DOHH2 (cell line): ENCODE measurements at regions not wholly inside any gene's neighbourhood (a gene's known extent, or its start where the extent isn't known, plus 50 kb on each side); places are given as distances from the start of the nearest gene placed in this dataset.

ENCODE experiments used
- H3F3A ChIP-seq: fragments of 200-600 bp; sonication (generic), shearing (Covaris generic); 2 replicates; pipeline ENCODE4 v1.6.0; 2016; ENCODE audit warnings: antibody characterized with exemption, mild to moderate bottlenecking; ENCODE audit not compliant: control insufficient read depth, insufficient read depth
- H3K27ac ChIP-seq: fragments of 200-600 bp; sonication (generic); 2 replicates; pipeline ENCODE4 v1.5.1; 2014; ENCODE audit warnings: low read depth, mild to moderate bottlenecking, low read length, moderate library complexity
- H3K27me3 ChIP-seq: fragments of 200-600 bp; sonication (generic); 2 replicates; pipeline ENCODE4 v1.6.1; 2014; ENCODE audit warnings: mild to moderate bottlenecking, low read length, mixed read lengths; ENCODE audit not compliant: control insufficient read depth
- H3K36me3 ChIP-seq: fragments of 200-600 bp; sonication (generic); 2 replicates; pipeline ENCODE4 v1.6.1; 2014; ENCODE audit warnings: mild to moderate bottlenecking, low read length, moderate library complexity, mixed read lengths; ENCODE audit not compliant: control insufficient read depth
- H3K4me1 ChIP-seq: fragments of 200-600 bp; sonication (generic); 2 replicates; pipeline ENCODE4 v1.6.1; 2014; ENCODE audit warnings: mild to moderate bottlenecking, low read length, mixed read lengths; ENCODE audit not compliant: control insufficient read depth
- H3K4me2 ChIP-seq: fragments of 200-600 bp; sonication (generic); 2 replicates; pipeline ENCODE4 v1.6.0; 2014; ENCODE audit warnings: mild to moderate bottlenecking, low read length, moderate library complexity
- H3K4me3 ChIP-seq: fragments of 200-600 bp; sonication (generic); 2 replicates; pipeline ENCODE4 v1.5.1; 2014; ENCODE audit warnings: mild to moderate bottlenecking, low read length, mixed read lengths
- H3K79me2 ChIP-seq: fragments of 200-600 bp; sonication (generic); 2 replicates; pipeline ENCODE4 v1.6.1; 2014; ENCODE audit warnings: mild to moderate bottlenecking, low read length, mixed read lengths; ENCODE audit not compliant: control insufficient read depth
- H3K9me2 ChIP-seq: fragments of 200-600 bp; sonication (generic); replicated peaks from 2 replicates; pipeline ENCODE4 v1.6.1; 2014; ENCODE audit warnings: mild to moderate bottlenecking, low read length, mixed read lengths; ENCODE audit not compliant: control insufficient read depth
- H3K9me3 ChIP-seq: fragments of 200-600 bp; sonication (generic); 2 replicates; pipeline ENCODE4 v1.6.1; 2014; ENCODE audit warnings: antibody characterized with exemption, low read length, mixed read lengths; ENCODE audit not compliant: control insufficient read depth, insufficient read depth
- H4K20me1 ChIP-seq: fragments of 200-600 bp; sonication (generic); 2 replicates; pipeline ENCODE4 v1.6.0; 2014; ENCODE audit warnings: low read depth, mild to moderate bottlenecking, antibody characterized with exemption, low read length, moderate library complexity; ENCODE audit not compliant: control insufficient read depth, insufficient read depth
- EZH2phosphoT487 ChIP-seq: fragments of 200-600 bp; sonication (generic); IDR thresholded peaks from 2 replicates; pipeline ENCODE4 v1.6.1; 2017; ENCODE audit warnings: borderline replicate concordance, mild to moderate bottlenecking, antibody characterized with exemption, low read length, moderate library complexity, mixed read lengths
- TF ChIP-seq, protein P1 (sequence below): fragments of 200-600 bp; sonication (generic); IDR thresholded peaks from one replicate; pipeline ENCODE4 v1.5.1; 2014; ENCODE audit warnings: antibody characterized with exemption, mild to moderate bottlenecking, low read depth, low read length; ENCODE audit not compliant: poor library complexity, severe bottlenecking

DNA sequence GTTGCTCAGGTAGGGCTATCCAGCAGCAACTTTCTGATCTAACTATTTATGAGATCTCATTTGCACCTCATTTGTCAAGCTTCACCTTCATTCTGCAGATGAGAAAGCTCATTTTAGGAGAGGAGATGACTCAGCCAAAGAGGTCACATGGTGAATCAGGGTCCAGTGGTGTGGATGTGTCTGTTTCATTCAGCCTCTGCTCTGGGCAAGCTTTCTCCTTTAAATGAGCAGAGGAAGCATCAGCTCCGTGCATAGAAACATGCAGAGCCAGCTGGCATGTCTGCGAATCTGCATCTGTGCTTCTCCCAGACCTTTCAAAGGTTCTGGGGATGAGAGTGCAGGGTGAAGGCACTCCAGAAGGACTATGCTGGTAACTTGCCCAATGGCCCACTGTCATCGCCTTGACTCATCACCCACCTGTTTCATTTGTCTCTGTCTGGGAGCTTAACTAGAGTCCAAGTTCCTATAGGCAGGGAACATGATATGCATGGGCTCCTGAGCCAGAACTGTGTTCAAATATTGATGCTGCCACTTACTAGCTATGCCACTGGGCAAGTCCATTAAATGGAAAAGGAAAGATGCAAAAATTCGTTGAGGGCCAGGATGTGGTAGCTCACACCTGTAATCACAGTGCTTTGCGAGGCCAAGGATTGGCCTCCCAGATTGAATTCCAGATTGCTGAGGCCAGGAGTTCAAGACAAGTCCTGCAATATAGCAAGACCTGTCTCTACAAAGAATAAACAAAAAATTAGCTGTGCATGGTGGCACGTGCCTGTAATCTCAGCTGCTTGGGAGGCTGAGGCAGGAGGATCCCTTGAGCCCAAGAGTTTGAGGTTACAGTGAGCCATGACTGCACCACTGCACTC is 67.1 kb upstream of the NLK start:
- Histone ChIP-seq H3K9me3 (no peaks in the 10 kb centered on the region), H3K9me2 (no peaks in the 10 kb centered on the region), H3K4me2 (no peak overlapping the region), H3K79me2 (no peaks in the 10 kb centered on the region), H3K4me1 (no peaks in the 10 kb centered on the region), H3K4me3 (no peak overlapping the region), H4K20me1 (no peaks in the 10 kb centered on the region), H3K36me3 (no peaks in the 10 kb centered on the region), H3K27ac (no peak overlapping the region), H3F3A (no peaks in the 10 kb centered on the region), H3K27me3 (no peaks in the 10 kb centered on the region)
- TF ChIP-seq, protein P1, sequence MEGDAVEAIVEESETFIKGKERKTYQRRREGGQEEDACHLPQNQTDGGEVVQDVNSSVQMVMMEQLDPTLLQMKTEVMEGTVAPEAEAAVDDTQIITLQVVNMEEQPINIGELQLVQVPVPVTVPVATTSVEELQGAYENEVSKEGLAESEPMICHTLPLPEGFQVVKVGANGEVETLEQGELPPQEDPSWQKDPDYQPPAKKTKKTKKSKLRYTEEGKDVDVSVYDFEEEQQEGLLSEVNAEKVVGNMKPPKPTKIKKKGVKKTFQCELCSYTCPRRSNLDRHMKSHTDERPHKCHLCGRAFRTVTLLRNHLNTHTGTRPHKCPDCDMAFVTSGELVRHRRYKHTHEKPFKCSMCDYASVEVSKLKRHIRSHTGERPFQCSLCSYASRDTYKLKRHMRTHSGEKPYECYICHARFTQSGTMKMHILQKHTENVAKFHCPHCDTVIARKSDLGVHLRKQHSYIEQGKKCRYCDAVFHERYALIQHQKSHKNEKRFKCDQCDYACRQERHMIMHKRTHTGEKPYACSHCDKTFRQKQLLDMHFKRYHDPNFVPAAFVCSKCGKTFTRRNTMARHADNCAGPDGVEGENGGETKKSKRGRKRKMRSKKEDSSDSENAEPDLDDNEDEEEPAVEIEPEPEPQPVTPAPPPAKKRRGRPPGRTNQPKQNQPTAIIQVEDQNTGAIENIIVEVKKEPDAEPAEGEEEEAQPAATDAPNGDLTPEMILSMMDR = no peak
- TF ChIP-seq EZH2phosphoT487 = no peak

DNA sequence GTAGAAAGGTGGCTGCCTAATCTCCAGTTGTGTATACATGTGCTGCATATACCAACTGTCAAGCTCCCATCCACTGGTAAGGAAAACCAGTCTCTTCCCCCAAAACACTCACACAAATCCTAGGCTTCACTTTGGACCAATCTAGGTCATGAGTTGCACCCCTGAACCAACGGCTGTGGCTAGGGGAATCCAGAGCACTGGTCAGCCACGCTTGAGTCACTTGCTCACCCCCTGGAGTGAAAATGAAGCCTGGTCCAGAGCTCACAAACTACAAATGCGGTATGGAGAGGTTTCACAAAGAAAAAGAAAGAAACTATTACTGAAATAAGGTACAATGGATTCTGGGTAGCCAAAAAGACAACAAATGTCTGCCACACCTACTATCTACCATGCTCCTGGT is 66.1 kb upstream of the NLK start:
- Histone ChIP-seq H3K9me2 (no peaks in the 10 kb centered on the region), H3K79me2 (no peaks in the 10 kb centered on the region), H3K27me3 (no peaks in the 10 kb centered on the region), H3K36me3 (no peaks in the 10 kb centered on the region), H4K20me1 (no peaks in the 10 kb centered on the region), H3K27ac (no peak overlapping the region), H3K4me2 (no peak overlapping the region), H3K4me3 (no peak overlapping the region), H3F3A (peaks cover 2% of the 10 kb centered on the region; the same call in 1 of the 2 replicates), H3K9me3 (no peaks in the 10 kb centered on the region), H3K4me1 (peaks cover 4% of the 10 kb centered on the region)
- no peak for TF ChIP-seq EZH2phosphoT487
- TF ChIP-seq, protein P1 = no peak

DNA sequence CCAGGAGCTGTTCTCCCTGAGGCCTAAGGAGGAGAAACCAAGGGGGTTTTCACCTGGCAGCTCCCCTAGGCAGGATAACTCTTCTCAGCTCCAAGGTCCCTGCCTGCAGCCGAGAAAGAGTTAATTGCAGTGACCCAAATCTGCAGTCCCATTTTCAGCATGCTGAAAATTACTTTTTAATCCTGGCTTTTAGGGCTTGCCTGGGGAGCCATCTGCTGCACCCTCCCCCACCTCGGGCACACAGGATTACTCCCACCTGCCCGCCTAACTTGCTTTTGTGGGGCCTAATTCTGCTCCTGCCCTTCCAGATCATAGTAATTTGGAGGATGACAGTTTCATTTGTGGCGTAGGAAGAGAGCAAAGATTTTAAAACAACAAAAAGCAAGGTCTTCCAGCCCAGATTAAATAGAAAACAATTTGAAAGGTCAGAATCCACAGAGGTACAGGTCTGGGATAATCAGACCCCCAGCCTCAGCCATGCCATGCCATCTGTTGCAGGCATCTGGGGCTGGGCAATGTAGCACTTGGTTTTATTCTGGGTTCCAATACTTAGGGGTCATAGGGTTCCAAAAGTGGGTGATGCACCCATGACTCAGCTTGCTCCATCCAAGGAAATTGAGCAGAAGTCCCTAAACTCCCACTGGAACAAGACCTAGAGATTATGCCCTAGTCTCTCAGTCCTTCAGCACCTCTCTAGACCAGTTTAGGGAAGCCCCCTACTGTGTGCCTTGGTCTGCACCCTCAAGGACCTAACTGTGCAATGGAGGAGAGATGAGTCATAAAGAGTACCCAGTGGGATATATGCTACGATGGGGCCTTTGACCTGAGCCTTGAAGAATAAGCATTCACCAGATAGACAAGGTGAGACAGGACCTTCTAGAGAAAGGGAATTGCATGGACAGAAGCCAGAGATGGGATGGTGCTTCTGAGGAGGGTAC is 64.5 kb upstream of the NLK start:
- peaks cover 7% of the 10 kb centered on the region; the same call in 1 of the 2 replicates for H3F3A ChIP-seq
- peaks cover 20% of the 10 kb centered on the region for H3K4me1 ChIP-seq
- H4K20me1 ChIP-seq = no peaks in the 10 kb centered on the region
- H3K9me3 ChIP-seq = no peaks in the 10 kb centered on the region
- no peaks in the 10 kb centered on the region for H3K36me3 ChIP-seq
- no peak overlapping the region for H3K27ac ChIP-seq
- H3K4me2 ChIP-seq = no peak overlapping the region
- H3K79me2 ChIP-seq = no peaks in the 10 kb centered on the region
- H3K27me3 ChIP-seq = no peaks in the 10 kb centered on the region
- no peaks in the 10 kb centered on the region for H3K9me2 ChIP-seq
- no peak overlapping the region for H3K4me3 ChIP-seq
- no peak for TF ChIP-seq EZH2phosphoT487
- TF ChIP-seq, protein P1 = no peak
